HEK293 (cell line): ENCODE measurements at regions not wholly inside any gene's neighbourhood (a gene's known extent, or its start where the extent isn't known, plus 50 kb on each side); places are given as distances from the start of the nearest gene placed in this dataset.

Experiments used
- FEZF1 ChIP-seq: fragments of 450-650 bp; formaldehyde crosslinking; IDR thresholded peaks from 2 replicates; pipeline ENCODE4 v1.5.1; 2016; ENCODE audit warnings: missing biosample characterization, missing genetic modification characterization
- GLIS2 ChIP-seq: fragments of 450-650 bp; formaldehyde crosslinking; IDR thresholded peaks from 2 replicates; pipeline ENCODE4 v1.5.1; 2016; ENCODE audit warnings: missing biosample characterization, missing genetic modification characterization
- SALL2 ChIP-seq: fragments of 450-650 bp; formaldehyde crosslinking; IDR thresholded peaks from 2 replicates; pipeline ENCODE4 v1.5.0; 2017; ENCODE audit warnings: missing biosample characterization, mild to moderate bottlenecking, missing genetic modification characterization, borderline replicate concordance
- SP2 ChIP-seq: fragments of 450-650 bp; formaldehyde crosslinking; IDR thresholded peaks from 2 replicates; pipeline ENCODE4 v1.5.1; 2016; ENCODE audit warnings: missing biosample characterization, missing genetic modification characterization
- TRIM28 ChIP-seq: IDR thresholded peaks from 2 replicates; pipeline ENCODE4 v1.6.1; 2011; ENCODE audit warnings: low read length, control low read depth, borderline replicate concordance
- ZNF133 ChIP-seq: fragments of 450-650 bp; formaldehyde crosslinking; IDR thresholded peaks from 2 replicates; pipeline ENCODE4 v1.5.1; 2016; ENCODE audit warnings: missing biosample characterization, missing genetic modification characterization
- ZNF239 ChIP-seq: fragments of 450-650 bp; formaldehyde crosslinking; IDR thresholded peaks from 2 replicates; pipeline ENCODE4 v1.5.1; 2016; ENCODE audit warnings: missing biosample characterization, missing genetic modification characterization
- ZNF274 ChIP-seq, 2 experiments: fragments of 200-500 bp in 1 of 2; fragments of 450-650 bp in 1 of 2; sonication (Bioruptor generic) in 1 of 2; formaldehyde crosslinking in 1 of 2; IDR thresholded peaks; 2 replicates each; pipeline versions ENCODE4 v1.5.1 to v1.6.1; 2014 to 2016; ENCODE audit warnings: borderline replicate concordance in 1 of 2, inconsistent platforms in 1 of 2, low read length in 1 of 2, missing biosample characterization in 1 of 2, missing genetic modification characterization in 1 of 2
- ZNF391 ChIP-seq: fragments of 450-650 bp; formaldehyde crosslinking; IDR thresholded peaks from 2 replicates; pipeline ENCODE4 v1.5.1; 2016; ENCODE audit warnings: low read depth, missing biosample characterization, missing genetic modification characterization, borderline replicate concordance
- ZNF558 ChIP-seq: fragments of 450-650 bp; formaldehyde crosslinking; IDR thresholded peaks from 2 replicates; pipeline ENCODE4 v1.5.1; 2016; ENCODE audit warnings: missing biosample characterization, missing genetic modification characterization
- ZNF600 ChIP-seq: fragments of 450-650 bp; formaldehyde crosslinking; IDR thresholded peaks from 2 replicates; pipeline ENCODE4 v1.5.1; 2016; ENCODE audit warnings: missing biosample characterization, missing genetic modification characterization
- ZNF664 ChIP-seq: fragments of 450-650 bp; formaldehyde crosslinking; IDR thresholded peaks from 2 replicates; pipeline ENCODE4 v1.5.1; 2016; ENCODE audit warnings: missing biosample characterization, missing genetic modification characterization
- TF ChIP-seq, protein P1 (sequence below): fragments of 450-650 bp; formaldehyde crosslinking; IDR thresholded peaks from 2 replicates; pipeline ENCODE4 v1.5.1; 2016; ENCODE audit warnings: missing biosample characterization, missing genetic modification characterization
- TF ChIP-seq, protein P2 (sequence below): fragments of 450-650 bp; formaldehyde crosslinking; IDR thresholded peaks from 2 replicates; pipeline ENCODE4 v1.5.1; 2016; ENCODE audit warnings: missing biosample characterization, missing genetic modification characterization, low read depth

DNA sequence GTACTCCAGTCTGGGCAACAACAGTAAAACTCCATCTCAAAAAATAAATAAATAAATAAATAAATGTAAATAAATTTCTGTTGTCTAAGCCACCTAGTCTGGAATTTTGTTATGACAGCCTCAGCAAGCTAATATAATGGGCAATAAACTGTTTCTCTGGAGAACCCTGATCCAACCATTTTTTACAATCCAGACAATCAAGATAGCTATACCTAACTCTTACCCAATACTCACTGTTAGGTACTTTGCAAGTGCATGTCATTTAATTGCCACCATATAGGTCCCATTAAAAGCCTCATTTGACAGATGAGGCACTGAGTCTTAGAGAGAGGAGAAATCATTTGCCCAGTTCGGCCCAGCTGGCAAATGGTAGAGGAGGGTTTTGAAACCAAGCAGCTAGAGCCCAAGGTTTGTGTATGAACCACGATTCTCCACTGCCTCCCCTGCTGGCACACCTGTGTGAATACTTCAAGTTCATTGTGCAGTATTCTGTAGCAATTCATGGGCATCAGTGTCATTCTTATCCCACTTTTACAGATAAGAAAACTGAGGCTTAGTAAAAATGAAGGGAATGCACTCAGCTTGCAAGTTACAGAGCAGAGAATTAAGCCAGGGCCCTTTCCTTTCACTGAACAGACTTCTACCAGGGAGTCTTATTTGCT lies 107.0 kb upstream of the UBE2E1 start:
- TF ChIP-seq ZNF274 (IDR thresholded peaks at IDR 0.05; ENCODE audit: low read length) (no peak), ZNF274 (tag by site-specific recombination; IDR thresholded peaks at IDR 0.05; ENCODE audit: borderline replicate concordance) (no peak), SP2 (no peak), ZNF600 (tag by site-specific recombination) (no peak), ZNF558 (tag by site-specific recombination) (no peak), ZNF133 (no peak), TRIM28 (no peak), SALL2 (tag by site-specific recombination) (no peak), GLIS2 (no peak), ZNF391 (tag by site-specific recombination) (no peak), ZNF239 (tag by site-specific recombination) (no peak), FEZF1 (tag by site-specific recombination) (no peak), ZNF664 (no peak)
- TF ChIP-seq, protein P1, sequence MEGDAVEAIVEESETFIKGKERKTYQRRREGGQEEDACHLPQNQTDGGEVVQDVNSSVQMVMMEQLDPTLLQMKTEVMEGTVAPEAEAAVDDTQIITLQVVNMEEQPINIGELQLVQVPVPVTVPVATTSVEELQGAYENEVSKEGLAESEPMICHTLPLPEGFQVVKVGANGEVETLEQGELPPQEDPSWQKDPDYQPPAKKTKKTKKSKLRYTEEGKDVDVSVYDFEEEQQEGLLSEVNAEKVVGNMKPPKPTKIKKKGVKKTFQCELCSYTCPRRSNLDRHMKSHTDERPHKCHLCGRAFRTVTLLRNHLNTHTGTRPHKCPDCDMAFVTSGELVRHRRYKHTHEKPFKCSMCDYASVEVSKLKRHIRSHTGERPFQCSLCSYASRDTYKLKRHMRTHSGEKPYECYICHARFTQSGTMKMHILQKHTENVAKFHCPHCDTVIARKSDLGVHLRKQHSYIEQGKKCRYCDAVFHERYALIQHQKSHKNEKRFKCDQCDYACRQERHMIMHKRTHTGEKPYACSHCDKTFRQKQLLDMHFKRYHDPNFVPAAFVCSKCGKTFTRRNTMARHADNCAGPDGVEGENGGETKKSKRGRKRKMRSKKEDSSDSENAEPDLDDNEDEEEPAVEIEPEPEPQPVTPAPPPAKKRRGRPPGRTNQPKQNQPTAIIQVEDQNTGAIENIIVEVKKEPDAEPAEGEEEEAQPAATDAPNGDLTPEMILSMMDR (tag by site-specific recombination) = no peak
- TF ChIP-seq, protein P2, sequence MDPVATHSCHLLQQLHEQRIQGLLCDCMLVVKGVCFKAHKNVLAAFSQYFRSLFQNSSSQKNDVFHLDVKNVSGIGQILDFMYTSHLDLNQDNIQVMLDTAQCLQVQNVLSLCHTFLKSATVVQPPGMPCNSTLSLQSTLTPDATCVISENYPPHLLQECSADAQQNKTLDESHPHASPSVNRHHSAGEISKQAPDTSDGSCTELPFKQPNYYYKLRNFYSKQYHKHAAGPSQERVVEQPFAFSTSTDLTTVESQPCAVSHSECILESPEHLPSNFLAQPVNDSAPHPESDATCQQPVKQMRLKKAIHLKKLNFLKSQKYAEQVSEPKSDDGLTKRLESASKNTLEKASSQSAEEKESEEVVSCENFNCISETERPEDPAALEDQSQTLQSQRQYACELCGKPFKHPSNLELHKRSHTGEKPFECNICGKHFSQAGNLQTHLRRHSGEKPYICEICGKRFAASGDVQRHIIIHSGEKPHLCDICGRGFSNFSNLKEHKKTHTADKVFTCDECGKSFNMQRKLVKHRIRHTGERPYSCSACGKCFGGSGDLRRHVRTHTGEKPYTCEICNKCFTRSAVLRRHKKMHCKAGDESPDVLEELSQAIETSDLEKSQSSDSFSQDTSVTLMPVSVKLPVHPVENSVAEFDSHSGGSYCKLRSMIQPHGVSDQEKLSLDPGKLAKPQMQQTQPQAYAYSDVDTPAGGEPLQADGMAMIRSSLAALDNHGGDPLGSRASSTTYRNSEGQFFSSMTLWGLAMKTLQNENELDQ (tag by site-specific recombination) = no peak
